Lower leg skin (tissue), 3 donors: ENCODE measurements at regions not wholly inside any gene's neighbourhood (a gene's known extent, or its start where the extent isn't known, plus 50 kb on each side); places are given as distances from the start of the nearest gene placed in this dataset.

Experiments
- CTCF ChIP-seq, 3 donors: fragments of 450-650 bp; IDR thresholded peaks; one replicate each; pipeline ENCODE4 v1.5.1; 2016; ENCODE audit warnings: antibody characterized with exemption in 3 of 3, mild to moderate bottlenecking in 3 of 3, moderate library complexity in 2 of 3
- POLR2A ChIP-seq, 2 donors: fragments of 450-650 bp; IDR thresholded peaks; one replicate each; pipeline ENCODE4 v1.6.1; 2016 to 2017; ENCODE audit warnings: antibody characterized with exemption in 2 of 2, mild to moderate bottlenecking in 1 of 2, moderate library complexity in 1 of 2

GRCh38 chr20:22404419-22405170 is 179.8 kb downstream of the FOXA2 start:
- no peak for TF ChIP-seq CTCF (IDR thresholded peaks at IDR 0.05)
- TF ChIP-seq POLR2A (IDR thresholded peaks at IDR 0.05): no peak
